ENCODE measurements at regions not wholly inside any gene's neighbourhood (a gene's known extent, or its start where the extent isn't known, plus 50 kb on each side); places are given as distances from the start of the nearest gene placed in this dataset.

- intact Hi-C loops (cut with DNase I), result no loop called here
- no peak overlapping the region for H3K4me3 ChIP-seq
- DNase-seq, result no peak
- WGBS, 2 donors, result 35 to 58% methylated on average over 5 of the region's 5 CpGs
- no peaks in the 10 kb centered on the region for H3K27me3 ChIP-seq
- no peak for ATAC-seq
- H3K9me3 ChIP-seq, result peaks cover 0 to 1% (median 0%) of the 10 kb centered on the region in 11 donors
- H3K27ac ChIP-seq, result no peak overlapping the region
- no peaks in the 10 kb centered on the region for H3K4me1 ChIP-seq
- H3K36me3 ChIP-seq, result no peaks in the 10 kb centered on the region
- TF ChIP-seq, protein P1, sequence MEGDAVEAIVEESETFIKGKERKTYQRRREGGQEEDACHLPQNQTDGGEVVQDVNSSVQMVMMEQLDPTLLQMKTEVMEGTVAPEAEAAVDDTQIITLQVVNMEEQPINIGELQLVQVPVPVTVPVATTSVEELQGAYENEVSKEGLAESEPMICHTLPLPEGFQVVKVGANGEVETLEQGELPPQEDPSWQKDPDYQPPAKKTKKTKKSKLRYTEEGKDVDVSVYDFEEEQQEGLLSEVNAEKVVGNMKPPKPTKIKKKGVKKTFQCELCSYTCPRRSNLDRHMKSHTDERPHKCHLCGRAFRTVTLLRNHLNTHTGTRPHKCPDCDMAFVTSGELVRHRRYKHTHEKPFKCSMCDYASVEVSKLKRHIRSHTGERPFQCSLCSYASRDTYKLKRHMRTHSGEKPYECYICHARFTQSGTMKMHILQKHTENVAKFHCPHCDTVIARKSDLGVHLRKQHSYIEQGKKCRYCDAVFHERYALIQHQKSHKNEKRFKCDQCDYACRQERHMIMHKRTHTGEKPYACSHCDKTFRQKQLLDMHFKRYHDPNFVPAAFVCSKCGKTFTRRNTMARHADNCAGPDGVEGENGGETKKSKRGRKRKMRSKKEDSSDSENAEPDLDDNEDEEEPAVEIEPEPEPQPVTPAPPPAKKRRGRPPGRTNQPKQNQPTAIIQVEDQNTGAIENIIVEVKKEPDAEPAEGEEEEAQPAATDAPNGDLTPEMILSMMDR (IDR thresholded peaks at IDR 0.05), result no peak
Observed at GRCh38 chrX:26409636-26410035, 193.7 kb downstream of the MAGEB5 start.

DNA sequence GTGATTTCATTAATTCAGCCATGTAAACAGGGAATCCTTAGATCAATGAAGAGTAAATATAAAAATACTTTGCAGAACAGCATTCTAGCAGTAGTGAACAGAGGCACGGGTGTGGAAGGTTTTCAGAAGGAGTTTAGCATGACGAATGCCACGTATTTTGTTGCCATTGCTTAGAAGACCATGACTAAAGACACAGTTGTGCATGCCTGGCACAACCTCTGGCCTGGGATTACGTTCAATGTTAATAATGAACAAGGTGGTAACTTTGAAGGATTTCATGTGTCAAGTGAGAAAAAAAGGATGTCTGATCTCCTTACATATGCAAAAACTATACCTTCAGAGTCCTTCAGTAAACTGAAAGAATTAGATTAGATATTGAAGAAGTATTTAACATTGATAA, 171.9 kb downstream of the MAGEB5 start:
- ATAC-seq, result no peak
- H3K36me3 ChIP-seq, result no peaks in the 10 kb centered on the region
- H3K27ac ChIP-seq, result no peak overlapping the region
- DNase-seq, result no peak
- no peak overlapping the region for H3K4me3 ChIP-seq
- H3K9me3 ChIP-seq, result no peaks in the 10 kb centered on the region
- WGBS, 2 donors, result 91% methylated on average over 4 of the region's 4 CpGs
- no peaks in the 10 kb centered on the region for H3K27me3 ChIP-seq
- intact Hi-C loops (cut with DNase I), result no loop called here
- TF ChIP-seq, protein P1 (IDR thresholded peaks at IDR 0.05), result no peak
- H3K4me1 ChIP-seq, result no peaks in the 10 kb centered on the region

GRCh38 chrX:26376037-26376708, 160.2 kb downstream of the MAGEB5 start:
- intact Hi-C loops (cut with DNase I), result no loop called here
- no peak overlapping the region for H3K27ac ChIP-seq
- no peak for ATAC-seq
- H3K27me3 ChIP-seq, result no peaks in the 10 kb centered on the region
- H3K4me1 ChIP-seq, result no peaks in the 10 kb centered on the region
- peaks cover 0 to 7% (median 0%) of the 10 kb centered on the region in 11 donors for H3K9me3 ChIP-seq
- H3K4me3 ChIP-seq, result no peak overlapping the region
- H3K36me3 ChIP-seq, result no peaks in the 10 kb centered on the region
- WGBS, 2 donors, result 63 to 72% methylated on average over 5 of the region's 5 CpGs
- TF ChIP-seq, protein P1 (IDR thresholded peaks at IDR 0.05), result no peak
- DNase-seq, result no peak

DNA sequence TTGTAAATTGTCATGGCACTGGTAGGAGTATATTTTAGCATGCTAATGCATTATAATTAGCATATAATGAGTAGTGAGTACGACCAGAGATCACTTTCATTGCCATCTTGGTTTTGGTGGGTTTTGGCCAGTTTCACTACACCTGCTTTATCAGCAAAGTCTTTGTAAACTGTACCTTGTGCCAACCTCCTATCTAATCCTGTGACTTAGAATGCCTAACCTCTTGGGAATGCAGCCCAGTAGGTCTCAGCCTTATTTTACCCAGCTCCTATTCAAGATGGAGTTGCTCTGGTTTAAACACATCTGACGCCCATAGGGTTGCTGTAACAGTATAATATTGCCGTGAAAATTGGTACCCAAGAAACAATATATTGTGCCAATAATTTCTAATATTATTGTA, 159.4 kb downstream of the MAGEB5 start:
- Histone ChIP-seq H3K4me1 (no peaks in the 10 kb centered on the region), H3K9me3 (peaks cover 0 to 7% (median 0%) of the 10 kb centered on the region in 11 donors), H3K4me3 (no peak overlapping the region), H3K27ac (no peak overlapping the region), H3K36me3 (no peaks in the 10 kb centered on the region), H3K27me3 (no peaks in the 10 kb centered on the region)
- no peak for DNase-seq
- 82 to 88% methylated on average over 3 of the region's 3 CpGs for WGBS, 2 donors
- intact Hi-C loops (cut with DNase I), result no loop called here
- no peak for ATAC-seq
- TF ChIP-seq, protein P1 (IDR thresholded peaks at IDR 0.05), result no peak
